ENCODE measurements at regions not wholly inside any gene's neighbourhood (a gene's known extent, or its start where the extent isn't known, plus 50 kb on each side); places are given as distances from the start of the nearest gene placed in this dataset.

DNA sequence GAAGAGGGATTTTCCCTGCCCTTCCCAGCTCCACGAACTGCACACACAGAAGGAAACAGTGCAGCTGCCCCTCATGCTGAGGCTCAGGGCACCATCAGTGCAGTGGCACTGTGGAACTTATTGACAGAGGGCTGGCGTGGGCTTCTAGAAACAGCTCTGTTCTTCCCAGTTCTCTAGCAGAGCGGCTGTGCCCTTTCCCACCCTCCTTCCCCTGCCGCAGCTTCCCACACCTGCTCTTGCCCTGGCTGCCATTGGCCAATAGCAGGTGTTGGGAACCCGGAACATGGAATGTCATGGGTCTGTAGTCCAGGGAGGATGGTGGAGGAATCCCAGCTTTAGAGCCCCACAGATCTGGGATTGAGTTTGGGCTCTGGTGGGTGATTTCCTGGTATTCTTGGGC is 343.8 kb downstream of the RPS6KC1 start:
- H3K36me3 ChIP-seq (ENCODE audit: control insufficient read depth, insufficient read depth, low read length) = no peaks in the 10 kb centered on the region
- POLR2A ChIA-PET = no interaction called here
- in situ Hi-C loops (cut with HindIII; ENCODE audit: low pct_unique_long_range_greater_than_20kb, low sequenced_read_pairs) (no loop called here), intact Hi-C loops (cut with micrococcal nuclease; ENCODE audit: unreplicated experiment) (no loop called here)
- H3K4me1 ChIP-seq (ENCODE audit: control insufficient read depth, insufficient read depth, low read length) = no peaks in the 10 kb centered on the region
- no peak overlapping the region for H3K27ac ChIP-seq (ENCODE audit: low read length)
- TF ChIP-seq POLR2AphosphoS5 (IDR thresholded peaks at IDR 0.05; ENCODE audit: low read depth, low read length) (no peak), SIN3A (IDR thresholded peaks at IDR 0.05; ENCODE audit: borderline replicate concordance, insufficient read depth, low read depth, low read length) (no peak), TCF7L2 (IDR thresholded peaks at IDR 0.05; ENCODE audit: low read depth, low read length) (no peak)
- TF ChIP-seq, protein P1, sequence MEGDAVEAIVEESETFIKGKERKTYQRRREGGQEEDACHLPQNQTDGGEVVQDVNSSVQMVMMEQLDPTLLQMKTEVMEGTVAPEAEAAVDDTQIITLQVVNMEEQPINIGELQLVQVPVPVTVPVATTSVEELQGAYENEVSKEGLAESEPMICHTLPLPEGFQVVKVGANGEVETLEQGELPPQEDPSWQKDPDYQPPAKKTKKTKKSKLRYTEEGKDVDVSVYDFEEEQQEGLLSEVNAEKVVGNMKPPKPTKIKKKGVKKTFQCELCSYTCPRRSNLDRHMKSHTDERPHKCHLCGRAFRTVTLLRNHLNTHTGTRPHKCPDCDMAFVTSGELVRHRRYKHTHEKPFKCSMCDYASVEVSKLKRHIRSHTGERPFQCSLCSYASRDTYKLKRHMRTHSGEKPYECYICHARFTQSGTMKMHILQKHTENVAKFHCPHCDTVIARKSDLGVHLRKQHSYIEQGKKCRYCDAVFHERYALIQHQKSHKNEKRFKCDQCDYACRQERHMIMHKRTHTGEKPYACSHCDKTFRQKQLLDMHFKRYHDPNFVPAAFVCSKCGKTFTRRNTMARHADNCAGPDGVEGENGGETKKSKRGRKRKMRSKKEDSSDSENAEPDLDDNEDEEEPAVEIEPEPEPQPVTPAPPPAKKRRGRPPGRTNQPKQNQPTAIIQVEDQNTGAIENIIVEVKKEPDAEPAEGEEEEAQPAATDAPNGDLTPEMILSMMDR (IDR thresholded peaks at IDR 0.05) = no peak
- TF ChIP-seq, protein P2, sequence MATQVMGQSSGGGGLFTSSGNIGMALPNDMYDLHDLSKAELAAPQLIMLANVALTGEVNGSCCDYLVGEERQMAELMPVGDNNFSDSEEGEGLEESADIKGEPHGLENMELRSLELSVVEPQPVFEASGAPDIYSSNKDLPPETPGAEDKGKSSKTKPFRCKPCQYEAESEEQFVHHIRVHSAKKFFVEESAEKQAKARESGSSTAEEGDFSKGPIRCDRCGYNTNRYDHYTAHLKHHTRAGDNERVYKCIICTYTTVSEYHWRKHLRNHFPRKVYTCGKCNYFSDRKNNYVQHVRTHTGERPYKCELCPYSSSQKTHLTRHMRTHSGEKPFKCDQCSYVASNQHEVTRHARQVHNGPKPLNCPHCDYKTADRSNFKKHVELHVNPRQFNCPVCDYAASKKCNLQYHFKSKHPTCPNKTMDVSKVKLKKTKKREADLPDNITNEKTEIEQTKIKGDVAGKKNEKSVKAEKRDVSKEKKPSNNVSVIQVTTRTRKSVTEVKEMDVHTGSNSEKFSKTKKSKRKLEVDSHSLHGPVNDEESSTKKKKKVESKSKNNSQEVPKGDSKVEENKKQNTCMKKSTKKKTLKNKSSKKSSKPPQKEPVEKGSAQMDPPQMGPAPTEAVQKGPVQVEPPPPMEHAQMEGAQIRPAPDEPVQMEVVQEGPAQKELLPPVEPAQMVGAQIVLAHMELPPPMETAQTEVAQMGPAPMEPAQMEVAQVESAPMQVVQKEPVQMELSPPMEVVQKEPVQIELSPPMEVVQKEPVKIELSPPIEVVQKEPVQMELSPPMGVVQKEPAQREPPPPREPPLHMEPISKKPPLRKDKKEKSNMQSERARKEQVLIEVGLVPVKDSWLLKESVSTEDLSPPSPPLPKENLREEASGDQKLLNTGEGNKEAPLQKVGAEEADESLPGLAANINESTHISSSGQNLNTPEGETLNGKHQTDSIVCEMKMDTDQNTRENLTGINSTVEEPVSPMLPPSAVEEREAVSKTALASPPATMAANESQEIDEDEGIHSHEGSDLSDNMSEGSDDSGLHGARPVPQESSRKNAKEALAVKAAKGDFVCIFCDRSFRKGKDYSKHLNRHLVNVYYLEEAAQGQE (IDR thresholded peaks at IDR 0.05; ENCODE audit: insufficient read depth in 1 of 2, low read depth in 2 of 2, low read length in 1 of 2) = no peak
- BruUV-seq (replicated peaks) = no TSS peak
- CTCF ChIA-PET = no interaction called here
- no peak for ATAC-seq
- no peak for DNase-seq (ENCODE audit: low read depth, low spot score)
- H3K27me3 ChIP-seq (ENCODE audit: control insufficient read depth, insufficient read depth, low read length) = peaks cover 6% of the 10 kb centered on the region; the same call in 1 of the 2 replicates
- no peaks in the 10 kb centered on the region for H3K9me3 ChIP-seq (ENCODE audit: control insufficient read depth, insufficient read depth, low read depth, low read length)
- H3K4me3 ChIP-seq (ENCODE audit: low read depth in 2 of 2, low read length in 2 of 2) = no peak overlapping the region

DNA sequence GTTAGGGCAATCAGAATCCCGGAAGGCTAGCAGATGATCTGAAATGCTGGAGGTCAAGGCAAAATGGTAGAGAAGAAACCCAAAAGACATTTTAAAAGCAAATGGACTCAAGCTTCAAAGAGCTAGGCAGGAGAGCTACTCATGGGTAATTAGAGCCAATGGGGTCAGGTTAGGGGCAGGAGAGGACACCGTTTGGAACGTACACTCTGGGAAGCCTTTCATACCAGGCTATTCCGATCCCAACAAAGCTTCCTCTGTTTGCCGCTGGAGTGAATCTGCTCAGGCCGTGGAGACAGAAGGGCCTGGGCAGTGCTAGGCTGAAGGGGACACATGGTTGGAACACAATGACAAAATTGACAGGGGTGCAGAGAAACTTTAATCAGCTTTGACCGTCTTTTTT is 346.6 kb downstream of the RPS6KC1 start:
- ChIA-PET POLR2A (no interaction called here), CTCF (no interaction called here)
- Histone ChIP-seq H3K4me3 (ENCODE audit: low read depth in 2 of 2, low read length in 2 of 2) (no peak overlapping the region), H3K27ac (ENCODE audit: low read length) (no peak overlapping the region), H3K36me3 (ENCODE audit: control insufficient read depth, insufficient read depth, low read length) (no peaks in the 10 kb centered on the region), H3K9me3 (ENCODE audit: control insufficient read depth, insufficient read depth, low read depth, low read length) (no peaks in the 10 kb centered on the region), H3K4me1 (ENCODE audit: control insufficient read depth, insufficient read depth, low read length) (no peaks in the 10 kb centered on the region), H3K27me3 (ENCODE audit: control insufficient read depth, insufficient read depth, low read length) (peaks cover 6% of the 10 kb centered on the region; the same call in 1 of the 2 replicates)
- ATAC-seq (no peak), DNase-seq (ENCODE audit: low read depth, low spot score) (no peak)
- BruUV-seq (replicated peaks) = no TSS peak
- in situ Hi-C loops (cut with HindIII; ENCODE audit: low pct_unique_long_range_greater_than_20kb, low sequenced_read_pairs) = no loop called here
- intact Hi-C loops (cut with micrococcal nuclease; ENCODE audit: unreplicated experiment) = no loop called here
- no peak for TF ChIP-seq POLR2AphosphoS5 (IDR thresholded peaks at IDR 0.05; ENCODE audit: low read depth, low read length)
- no peak for TF ChIP-seq SIN3A (IDR thresholded peaks at IDR 0.05; ENCODE audit: borderline replicate concordance, insufficient read depth, low read depth, low read length)
- TF ChIP-seq, protein P1 (IDR thresholded peaks at IDR 0.05) = no peak
- TF ChIP-seq, protein P2 (IDR thresholded peaks at IDR 0.05; ENCODE audit: insufficient read depth in 1 of 2, low read depth in 2 of 2, low read length in 1 of 2) = no peak

Data from Panc1 (cell line).